WTC11 (cell line): ENCODE measurements at regions not wholly inside any gene's neighbourhood (a gene's known extent, or its start where the extent isn't known, plus 50 kb on each side); places are given as distances from the start of the nearest gene placed in this dataset.
"Not testable (repeated sequence)": the region's sequence is repeated elsewhere in the genome, so short reads cannot be mapped to it uniquely, and the experiment has no call there.

ENCODE experiments used
- ATAC-seq: fragments of 200-7000 bp; cut with Tn5 transposase; 2 replicates; pipeline ENCODE4 v1.10.0; 2021; ENCODE audit warnings: mild to moderate bottlenecking, moderate library complexity
- CTCF ChIA-PET: fragments of 300-600 bp; sonication (Branson Sonifier 250); formaldehyde crosslinking; loops from one replicate; lab custom pipeline; 2021; ENCODE audit warnings: antibody characterized with exemption; lab: Charles Lee
- POLR2A ChIA-PET: fragments of 350-600 bp; sonication (Branson Sonifier 250); formaldehyde crosslinking; loops from one replicate; lab custom pipeline; 2021; ENCODE audit warnings: antibody characterized with exemption; lab: Charles Lee
- DNase-seq: peaks from one replicate; pipeline ENCODE4 v3.0.0; 2021; ENCODE audit warnings: low spot score
- H3K27ac Mint-ChIP-seq: 2 replicates; pipeline ENCODE4 v1.8.0; 2021; ENCODE audit warnings: mixed read lengths
- H3K27me3 Mint-ChIP-seq: 2 replicates; pipeline ENCODE4 v1.8.0; 2021; ENCODE audit warnings: low read depth, mild to moderate bottlenecking, moderate library complexity, mixed read lengths
- H3K36me3 Mint-ChIP-seq: 2 replicates; pipeline ENCODE4 v1.8.0; 2021; ENCODE audit warnings: mixed read lengths
- H3K4me1 Mint-ChIP-seq: 2 replicates; pipeline ENCODE4 v1.8.0; 2022; ENCODE audit warnings: mixed read lengths
- H3K4me3 Mint-ChIP-seq: 2 replicates; pipeline ENCODE4 v1.8.0; 2021; ENCODE audit warnings: mild to moderate bottlenecking, moderate library complexity, mixed read lengths
- H3K9me3 Mint-ChIP-seq: 2 replicates; pipeline ENCODE4 v1.8.0; 2021; ENCODE audit warnings: mixed read lengths
- ARID4B ChIP-seq: sonication (generic); formaldehyde crosslinking; IDR thresholded peaks from 2 replicates; pipeline ENCODE4 v1.8.0; 2023; ENCODE audit warnings: missing genetic modification reagents, mild to moderate bottlenecking, borderline replicate concordance
- CDX4 ChIP-seq: fragments of 250-450 bp; sonication (Bioruptor Pico); IDR thresholded peaks from 2 replicates; pipeline ENCODE4 v1.9.0; 2021; ENCODE audit warnings: moderate library complexity, mild to moderate bottlenecking, inconsistent platforms, borderline replicate concordance
- ESRRA ChIP-seq: sonication (generic); formaldehyde crosslinking; IDR thresholded peaks from 2 replicates; pipeline ENCODE4 v1.8.1; 2022; ENCODE audit warnings: mild to moderate bottlenecking, missing genetic modification reagents, borderline replicate concordance
- FOXP1 ChIP-seq: sonication (generic); formaldehyde crosslinking; IDR thresholded peaks from 2 replicates; pipeline ENCODE4 v1.8.0; 2022; ENCODE audit warnings: missing genetic modification reagents, mild to moderate bottlenecking, moderate library complexity, borderline replicate concordance
- NFATC4 ChIP-seq: fragments of 250-450 bp; sonication (Bioruptor Pico); IDR thresholded peaks from 2 replicates; pipeline ENCODE4 v1.9.0; 2021; ENCODE audit warnings: mild to moderate bottlenecking
- NFYB ChIP-seq: sonication (generic); formaldehyde crosslinking; conservative IDR thresholded peaks from 2 replicates; pipeline ENCODE4 v1.8.0; 2022; ENCODE audit warnings: low read depth, missing genetic modification reagents
- OVOL2 ChIP-seq: fragments of 250-450 bp; sonication (Bioruptor Pico); IDR thresholded peaks from 2 replicates; pipeline ENCODE4 v1.9.0; 2021; ENCODE audit warnings: mild to moderate bottlenecking, borderline replicate concordance
- PRRX2 ChIP-seq: fragments of 250-450 bp; sonication (Bioruptor Pico); IDR thresholded peaks from 2 replicates; pipeline ENCODE4 v1.8.0; 2021; ENCODE audit warnings: mild to moderate bottlenecking
- TCF7 ChIP-seq: sonication (generic); formaldehyde crosslinking; IDR thresholded peaks from 2 replicates; pipeline ENCODE4 v1.8.0; 2022; ENCODE audit warnings: mild to moderate bottlenecking, low read depth, missing genetic modification reagents, moderate library complexity
- TEAD1 ChIP-seq: sonication (generic); formaldehyde crosslinking; IDR thresholded peaks from 2 replicates; pipeline ENCODE4 v1.8.0; 2022; ENCODE audit warnings: mild to moderate bottlenecking, missing genetic modification reagents
- USF2 ChIP-seq: sonication (generic); formaldehyde crosslinking; IDR thresholded peaks from 2 replicates; pipeline ENCODE4 v1.8.1; 2023; ENCODE audit warnings: mild to moderate bottlenecking, missing genetic modification reagents, moderate library complexity
- ZMAT4 ChIP-seq: fragments of 250-450 bp; sonication (Bioruptor Pico); IDR thresholded peaks from 2 replicates; pipeline ENCODE4 v1.9.0; 2021; ENCODE audit warnings: mild to moderate bottlenecking
- ZNF232 ChIP-seq: sonication (generic); formaldehyde crosslinking; IDR thresholded peaks from 2 replicates; pipeline ENCODE4 v1.8.0; 2022; ENCODE audit warnings: mild to moderate bottlenecking, missing genetic modification reagents
- ZNF416 ChIP-seq: fragments of 250-450 bp; sonication (Bioruptor Pico); IDR thresholded peaks from 2 replicates; pipeline ENCODE4 v1.9.0; 2021; ENCODE audit warnings: mild to moderate bottlenecking, inconsistent platforms
- TF ChIP-seq, protein P1 (sequence below): sonication (generic); formaldehyde crosslinking; IDR thresholded peaks from 2 replicates; pipeline ENCODE4 v1.8.0; 2022; ENCODE audit warnings: mild to moderate bottlenecking, missing genetic modification reagents

DNA sequence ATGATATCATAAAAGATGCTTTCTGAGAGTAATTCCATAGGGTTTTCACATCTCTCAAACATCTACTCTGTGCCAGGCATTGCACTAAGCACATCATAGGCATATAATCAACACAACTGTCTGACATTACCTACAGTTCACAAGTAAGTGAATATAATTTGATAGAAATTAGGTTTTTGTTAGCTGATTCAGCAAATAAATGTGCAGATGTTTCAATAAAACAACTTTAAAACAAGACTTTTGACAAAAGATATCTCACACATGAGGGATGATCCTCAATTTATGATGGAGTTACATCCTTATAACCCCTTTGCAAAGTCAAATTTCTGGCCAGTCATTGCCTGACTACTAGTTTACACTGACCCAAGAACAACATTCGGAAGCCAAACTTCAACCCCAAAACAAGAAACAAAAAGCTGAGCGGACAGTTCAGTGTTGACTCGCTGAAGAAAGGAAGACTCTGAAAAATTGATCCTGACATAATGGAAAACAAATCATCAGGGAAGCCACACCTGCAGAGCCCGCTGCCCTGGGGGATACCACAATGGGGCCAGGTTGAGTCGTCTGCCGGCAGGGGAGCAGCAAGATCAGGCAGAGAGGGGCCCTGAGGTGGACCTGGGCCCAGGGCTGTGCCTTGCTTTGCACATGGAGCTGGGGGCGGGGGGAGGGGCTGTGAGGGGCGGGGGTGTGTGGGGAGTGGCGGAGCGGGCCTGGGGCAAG lies 739.2 kb upstream of the GJE1 start:
- Mint-ChIP-seq H3K9me3 (peaks cover 21% of the 10 kb centered on the region), H3K4me1 (peaks cover 34% of the 10 kb centered on the region), H3K27ac (no peak overlapping the region), H3K27me3 (0 out of 2 replicates have a peak, but pooled peaks cover 2% of the 10 kb centered on the region), H3K36me3 (peaks cover 30% of the 10 kb centered on the region), H3K4me3 (no peak overlapping the region)
- ChIA-PET CTCF (no interaction called here), POLR2A (no interaction called here)
- DNase-seq (no peak), ATAC-seq (no peak)
- TF ChIP-seq NFATC4 (CRISPR knock-in tag) (no peak), ARID4B (CRISPR knock-in tag) (no peak), OVOL2 (CRISPR knock-in tag) (no peak), ZMAT4 (CRISPR knock-in tag) (no peak), ESRRA (CRISPR knock-in tag) (no peak), ZNF232 (CRISPR knock-in tag) (no peak), TCF7 (CRISPR knock-in tag) (no peak), NFYB (CRISPR knock-in tag) (no peak), CDX4 (no peak)

GRCh38 chr6:141391135-141391534 lies 741.6 kb upstream of the GJE1 start:
- Mint-ChIP-seq H3K27ac (peak overlapping the region; percentile 41; the same call in 1 of the 2 replicates), H3K4me1 (peaks cover 50% of the 10 kb centered on the region), H3K9me3 (peaks cover 36% of the 10 kb centered on the region), H3K36me3 (peaks cover 45% of the 10 kb centered on the region)
- CTCF ChIA-PET, POLR2A ChIA-PET, H3K4me3 Mint-ChIP-seq, DNase-seq, ATAC-seq, H3K27me3 Mint-ChIP-seq: not testable (repeated sequence)

GRCh38 chr6:141388666-141389065 lies 744.1 kb upstream of the GJE1 start:
- peak overlapping the region; percentile 91 for H3K27ac Mint-ChIP-seq
- no peak overlapping the region for H3K4me3 Mint-ChIP-seq
- DNase-seq (peak; percentile 25), ATAC-seq (peak; percentile 99)
- H3K36me3 Mint-ChIP-seq = peaks cover 44% of the 10 kb centered on the region
- peaks cover 50% of the 10 kb centered on the region for H3K4me1 Mint-ChIP-seq
- H3K27me3 Mint-ChIP-seq = peaks cover 5% of the 10 kb centered on the region
- TF ChIP-seq USF2 (CRISPR knock-in tag) (no peak), FOXP1 (CRISPR knock-in tag) (no peak), ZNF416 (CRISPR knock-in tag) (no peak), ZMAT4 (CRISPR knock-in tag) (0 out of 2 replicates have a peak, but pooled peaks have one; percentile 36), PRRX2 (no peak), TEAD1 (CRISPR knock-in tag) (peak; percentile 86; the same call in 1 of the 2 replicates)
- TF ChIP-seq, protein P1, sequence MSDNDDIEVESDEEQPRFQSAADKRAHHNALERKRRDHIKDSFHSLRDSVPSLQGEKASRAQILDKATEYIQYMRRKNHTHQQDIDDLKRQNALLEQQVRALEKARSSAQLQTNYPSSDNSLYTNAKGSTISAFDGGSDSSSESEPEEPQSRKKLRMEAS (CRISPR knock-in tag) = 0 out of 2 replicates have a peak, but pooled peaks have one; percentile 39
- POLR2A ChIA-PET = no interaction called here
- CTCF ChIA-PET = no interaction called here
- H3K9me3 Mint-ChIP-seq = peaks cover 35% of the 10 kb centered on the region
